Left kidney (tissue), 1 donor: ENCODE measurements at regions not wholly inside any gene's neighbourhood (a gene's known extent, or its start where the extent isn't known, plus 50 kb on each side); places are given as distances from the start of the nearest gene placed in this dataset.
"Not testable (repeated sequence)": the region's sequence is repeated elsewhere in the genome, so short reads cannot be mapped to it uniquely, and the experiment has no call there.

Experiments used
- DNase-seq: peaks from one replicate; pipeline ENCODE4 v3.0.0-alpha.2; 2013

- no peak for DNase-seq
Observed at GRCh38 chr12:75641031-75641780, 129.8 kb upstream of the KRR1 start.

DNA sequence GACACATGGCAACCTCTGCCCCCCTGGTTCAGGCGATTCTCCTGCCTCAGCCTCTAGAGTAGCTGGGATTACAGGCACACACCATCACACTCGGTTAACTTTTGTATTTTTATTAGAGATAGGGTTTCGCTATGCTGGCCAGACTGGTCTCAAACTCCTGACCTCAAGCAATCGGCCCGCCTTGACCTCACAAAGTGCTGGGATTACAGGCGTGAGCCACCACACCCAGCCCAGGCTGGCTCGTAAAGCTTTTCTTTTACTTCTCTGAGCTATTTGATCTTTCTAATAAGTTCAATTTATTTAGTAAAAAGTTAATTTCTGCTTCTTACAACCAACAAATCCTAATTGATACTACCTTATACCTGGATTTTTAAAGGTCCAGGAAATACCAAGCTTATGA, 127.4 kb upstream of the KRR1 start:
- DNase-seq, result no peak

DNA sequence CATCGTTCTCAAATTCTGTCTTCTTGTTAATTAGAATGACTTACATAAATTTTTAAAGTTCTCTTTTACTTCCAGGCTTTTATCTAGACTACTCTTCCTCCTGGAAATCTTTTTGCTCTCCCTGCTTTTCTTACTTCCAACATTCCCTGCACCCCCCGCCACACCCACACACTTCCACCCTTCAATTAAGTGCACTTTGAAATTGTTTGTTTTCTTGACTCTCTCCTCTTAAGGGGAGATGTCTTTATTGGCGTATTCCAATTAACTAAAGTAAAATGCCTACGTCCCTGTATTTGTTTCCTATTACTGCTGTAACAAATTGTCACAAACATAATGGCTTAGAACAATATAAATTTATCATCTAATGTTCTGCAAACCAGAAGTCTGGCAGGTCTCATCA, 125.2 kb upstream of the KRR1 start:
- no peak for DNase-seq

DNA sequence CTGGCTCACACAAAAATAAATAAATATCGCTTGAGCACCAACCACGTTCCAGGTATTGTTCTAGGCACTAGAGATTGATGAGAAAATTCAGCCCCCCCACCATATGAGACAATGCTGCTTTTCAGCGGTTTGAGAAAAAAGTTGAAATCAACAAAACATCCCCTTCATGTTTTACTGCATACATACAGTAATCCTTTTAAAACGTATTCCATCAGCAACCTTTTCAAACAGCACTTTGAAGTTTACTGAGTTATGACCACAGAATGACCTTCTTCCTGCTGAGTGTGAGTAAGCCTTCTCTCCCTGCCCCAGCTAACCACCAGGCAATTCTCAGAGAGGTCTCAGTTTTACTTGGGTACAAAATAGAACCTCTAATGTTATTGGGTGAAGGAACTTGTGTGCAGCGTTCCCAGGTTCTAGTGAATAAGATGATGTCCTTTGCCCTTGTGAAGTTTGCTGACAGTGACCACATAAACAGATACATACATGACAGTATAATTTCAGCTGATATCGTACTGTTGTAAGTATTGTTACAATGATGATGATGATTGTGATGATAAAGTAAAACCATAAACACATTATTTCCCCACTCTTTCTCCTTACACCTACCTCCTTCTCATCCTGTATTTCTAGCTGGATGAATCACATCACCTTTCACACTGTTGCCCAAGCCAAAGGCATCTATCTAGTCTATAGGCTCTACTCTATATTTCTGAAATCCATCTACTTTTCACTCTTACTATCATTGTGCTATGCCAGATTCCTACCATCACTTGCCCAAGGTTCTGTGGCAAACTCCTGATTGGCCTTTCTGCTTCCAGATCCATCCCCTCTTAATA, 124.4 kb upstream of the KRR1 start:
- DNase-seq, result no peak

DNA sequence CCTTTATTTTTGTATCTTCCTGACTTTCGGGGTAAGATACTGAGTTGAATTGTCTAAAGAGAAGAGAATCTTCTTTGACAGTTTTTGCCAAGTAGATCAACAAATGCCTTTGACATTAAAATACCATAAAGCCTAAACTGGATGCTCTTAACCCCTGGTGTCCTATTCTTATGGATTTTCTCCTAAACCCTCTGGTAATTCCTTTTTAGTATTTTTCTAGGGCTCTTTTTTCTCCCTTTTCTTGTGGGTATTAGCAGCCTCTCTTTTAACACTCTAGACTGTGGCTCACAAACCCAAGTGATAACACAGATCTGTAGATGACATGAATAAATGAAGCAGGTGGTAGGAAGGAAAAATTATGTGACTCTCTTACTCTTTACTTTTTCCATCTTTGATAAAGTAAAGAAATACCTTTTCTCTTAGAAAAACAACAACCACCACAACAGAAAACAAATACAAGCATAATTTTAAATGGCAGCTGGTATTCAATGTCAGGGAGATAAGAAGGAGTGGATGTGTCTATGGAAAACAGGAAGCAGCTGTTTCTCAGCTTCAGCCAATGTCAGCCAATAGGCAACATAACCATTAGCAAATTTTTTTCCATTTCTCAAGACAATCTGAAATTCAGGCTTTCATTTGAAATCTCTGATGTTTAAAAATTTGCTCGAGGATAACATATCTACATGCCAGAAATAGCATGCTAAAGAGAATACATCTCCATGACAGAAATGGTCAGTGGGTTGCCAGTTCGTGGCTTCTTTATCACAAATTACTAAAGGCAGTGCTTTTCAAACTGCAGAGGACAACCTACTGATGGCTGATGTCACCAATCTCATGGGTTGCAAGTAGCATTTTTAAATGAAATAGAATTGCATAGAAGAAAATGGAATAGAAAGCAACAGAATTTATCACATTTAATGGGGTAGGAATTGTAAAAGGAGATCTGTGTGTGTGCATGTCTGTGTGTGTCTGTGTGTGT, 123.1 kb upstream of the KRR1 start:
- no peak for DNase-seq

DNA sequence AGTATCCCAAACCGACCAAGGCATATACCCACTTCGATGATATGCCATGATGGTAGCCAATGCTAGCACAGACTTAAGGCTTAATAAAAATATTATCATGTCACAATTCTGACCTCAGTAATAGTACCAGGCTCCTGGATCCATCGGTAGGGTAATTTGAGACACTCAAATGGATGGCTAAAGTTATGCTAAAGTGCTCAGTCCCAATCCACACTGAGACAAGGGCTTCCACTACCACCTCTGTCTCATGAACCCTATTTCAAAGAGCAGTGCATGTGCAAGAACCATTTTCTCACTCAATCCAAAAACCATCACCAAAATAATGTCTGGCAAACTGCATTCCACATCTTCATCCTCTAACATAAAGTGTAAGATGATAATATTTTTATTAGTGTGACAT, 122.4 kb upstream of the KRR1 start:
- no peak for DNase-seq

DNA sequence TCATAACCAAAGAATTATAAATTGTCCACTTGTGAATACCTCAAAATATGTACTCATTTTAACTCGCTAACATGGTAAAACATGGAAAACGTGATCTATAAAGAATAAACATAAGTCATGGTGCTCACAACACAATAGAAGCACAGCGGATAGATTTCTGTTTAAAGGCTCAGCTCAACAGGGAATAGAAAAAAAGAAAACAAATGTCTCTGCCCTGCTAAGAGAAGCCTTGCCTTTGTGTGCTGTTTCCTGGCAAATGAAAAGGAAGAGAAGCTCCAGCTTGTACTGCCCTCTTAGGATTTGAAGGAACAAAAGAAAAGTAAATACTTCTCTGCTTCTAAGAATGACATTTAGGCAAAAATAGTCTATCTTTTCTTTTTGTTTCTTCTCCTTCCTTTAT, 121.0 kb upstream of the KRR1 start:
- no peak for DNase-seq

DNA sequence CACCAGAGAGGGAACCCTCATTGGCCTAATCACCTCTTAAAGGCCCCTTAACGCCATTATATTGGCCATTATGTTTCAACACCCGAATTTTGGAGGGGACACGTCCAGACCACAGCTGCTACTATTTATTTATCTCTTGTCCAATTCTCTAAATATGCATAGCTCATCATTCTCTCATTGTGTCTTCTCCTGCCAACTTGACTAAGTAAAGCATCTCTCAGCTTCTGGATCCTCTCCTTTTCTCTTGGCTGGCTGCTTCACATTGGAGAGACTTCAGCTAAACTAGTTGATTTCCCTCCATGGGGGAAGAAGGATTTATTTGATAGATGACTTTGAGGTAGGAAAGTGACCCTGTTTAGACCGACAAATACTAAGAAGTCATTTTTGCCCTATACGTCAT, 120.4 kb upstream of the KRR1 start:
- no peak for DNase-seq

GRCh38 chr12:75630091-75630490, 118.7 kb upstream of the KRR1 start:
- no peak for DNase-seq

- no peak for DNase-seq
Observed at GRCh38 chr12:75628916-75629315, 117.5 kb upstream of the KRR1 start.

DNA sequence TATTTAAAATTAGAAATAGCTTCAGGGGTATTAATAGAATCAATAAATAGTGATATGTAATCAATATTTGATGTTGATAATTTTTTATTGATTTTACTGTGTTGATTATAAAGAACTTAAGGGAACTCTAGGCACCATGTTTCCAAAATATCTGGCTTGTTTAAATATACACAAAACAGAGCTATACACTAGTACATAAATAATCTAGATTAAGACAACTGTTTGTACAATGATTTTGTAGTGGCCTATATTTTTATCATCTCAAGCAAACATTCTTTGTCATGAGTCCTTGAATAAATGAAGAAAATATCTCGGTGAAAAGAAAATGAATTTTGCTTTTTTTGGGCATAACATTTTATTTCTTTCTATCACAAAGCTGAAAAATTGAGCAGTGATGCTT, 117.1 kb upstream of the KRR1 start:
- no peak for DNase-seq

DNA sequence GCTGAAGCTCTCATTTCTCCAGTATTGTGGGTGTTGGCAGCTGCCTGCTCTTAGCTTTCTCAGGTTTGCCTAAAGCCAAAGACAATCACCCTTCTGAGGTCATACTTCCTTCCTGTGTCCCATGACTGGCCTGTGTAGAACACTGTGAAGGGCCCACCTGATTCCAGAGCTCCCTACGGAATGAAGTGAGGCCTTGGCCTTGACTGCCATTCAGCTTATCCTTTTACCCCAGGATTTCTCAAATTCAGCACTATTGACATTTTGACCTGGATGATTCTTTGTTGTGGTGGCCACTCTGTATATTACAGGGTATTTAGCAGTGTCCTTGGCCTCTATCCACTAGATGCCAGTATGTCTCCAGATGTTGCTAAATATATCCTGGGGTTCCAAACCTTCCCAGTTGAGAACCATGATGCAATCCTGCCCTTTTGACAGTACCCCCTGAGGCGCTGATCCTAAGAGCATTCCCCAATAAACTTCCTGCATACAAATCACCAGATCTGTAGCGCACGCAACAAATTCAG, 112.3 kb upstream of the KRR1 start:
- no peak for DNase-seq

GRCh38 chr12:75622492-75622891, 111.1 kb upstream of the KRR1 start:
- DNase-seq, result no peak

- DNase-seq, result not testable (repeated sequence)
Observed at GRCh38 chr12:75614396-75614795, 103.0 kb upstream of the KRR1 start.

DNA sequence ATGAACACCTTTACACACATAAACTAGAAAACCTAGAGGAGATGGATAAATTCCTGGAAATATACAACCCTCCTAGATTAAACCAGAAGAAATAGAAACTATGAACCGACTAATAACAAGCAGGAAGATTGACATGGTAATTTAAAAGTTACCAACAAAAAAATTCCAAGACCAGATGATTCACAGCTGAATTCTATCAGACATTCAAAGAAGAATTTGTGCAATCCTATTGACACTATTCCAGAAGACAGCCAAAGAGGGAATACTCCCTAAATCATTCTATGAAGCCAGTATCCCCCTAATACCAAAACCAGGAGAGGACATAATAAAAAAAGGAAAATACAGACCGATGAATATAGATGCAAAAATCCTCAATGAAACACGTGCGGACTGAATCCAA, 102.6 kb upstream of the KRR1 start:
- DNase-seq, result no peak

GRCh38 chr12:75611041-75611440, 99.6 kb upstream of the KRR1 start:
- no peak for DNase-seq

- no peak for DNase-seq
Observed at GRCh38 chr12:75606956-75607355, 95.5 kb upstream of the KRR1 start.

DNA sequence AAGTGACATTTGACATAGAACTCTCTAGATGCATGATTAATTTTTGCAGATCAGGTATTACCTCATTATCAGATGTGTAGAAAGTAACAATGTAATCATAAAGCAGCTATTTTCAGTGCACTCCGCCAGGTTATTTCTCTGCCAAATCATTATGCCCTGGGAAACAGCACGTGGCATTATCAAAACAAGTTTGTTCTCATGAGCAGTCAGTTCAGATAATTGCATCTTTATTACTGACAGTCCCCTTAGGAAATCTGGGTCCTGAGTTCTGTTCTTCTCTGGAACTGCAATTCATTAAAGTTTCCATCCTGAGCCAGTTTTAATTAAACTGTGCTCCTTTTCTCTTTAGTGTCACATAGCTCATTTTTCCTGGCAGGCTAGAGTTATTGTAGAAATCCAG, 94.7 kb upstream of the KRR1 start:
- DNase-seq, result no peak

- no peak for DNase-seq
Observed at GRCh38 chr12:75603475-75603874, 92.1 kb upstream of the KRR1 start.

DNA sequence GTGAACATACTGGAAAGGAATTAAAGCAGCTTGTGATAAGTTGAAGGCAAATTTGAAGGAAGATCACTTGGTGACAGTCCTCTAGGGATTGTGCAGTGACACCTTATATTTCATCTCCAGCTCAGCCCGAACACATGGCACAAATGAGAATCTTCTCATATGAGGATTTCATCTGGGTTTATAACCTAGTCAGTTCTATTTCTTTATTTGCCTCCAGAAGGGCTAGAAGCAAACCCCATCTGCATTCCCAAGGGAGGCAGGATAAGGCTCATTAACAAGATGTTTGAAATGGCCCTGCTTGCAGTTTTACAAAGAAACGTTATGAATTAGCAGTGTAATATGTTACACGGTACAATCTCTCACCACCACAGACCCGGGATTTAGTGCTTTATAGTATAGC, 90.7 kb upstream of the KRR1 start:
- DNase-seq, result no peak

DNA sequence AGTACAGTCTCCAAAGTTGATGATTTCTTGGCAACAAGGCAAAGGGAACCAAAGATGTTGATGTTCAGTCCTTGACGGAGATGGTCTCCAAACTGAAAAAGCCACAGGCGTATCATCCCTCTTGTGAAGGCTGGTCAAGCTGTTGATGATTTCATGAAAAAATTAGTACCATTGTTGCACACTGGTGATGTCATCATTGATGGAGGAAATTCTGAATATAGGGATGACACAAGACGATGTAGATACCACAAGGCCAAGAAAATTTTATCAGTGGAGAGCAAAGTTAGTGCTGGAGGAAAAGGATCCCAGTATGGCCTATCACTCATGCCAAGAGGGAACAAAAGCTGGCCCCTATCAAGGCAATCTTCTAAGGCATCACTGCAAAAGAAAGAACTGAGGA, 88.7 kb upstream of the KRR1 start:
- DNase-seq, result no peak

DNA sequence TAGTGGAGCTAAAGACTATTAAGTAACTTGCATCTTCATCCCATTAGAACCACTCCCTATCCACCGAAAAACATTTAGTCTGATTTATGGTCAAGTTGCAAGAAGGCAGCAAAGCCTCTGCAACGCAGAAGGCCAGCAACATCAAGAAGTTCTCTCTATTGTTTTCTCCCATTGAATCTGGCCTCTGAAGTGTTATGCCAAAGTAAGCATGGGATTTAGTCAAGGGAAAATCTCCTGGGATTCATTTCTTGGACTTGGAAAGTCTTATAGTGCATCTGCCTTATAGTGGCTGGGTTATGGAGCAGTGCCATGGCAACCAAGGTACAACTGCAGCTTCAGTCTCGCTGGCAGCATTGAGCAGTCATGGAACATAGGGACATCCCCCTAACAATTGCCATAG, 87.7 kb upstream of the KRR1 start:
- DNase-seq, result no peak
